HG02884 (cell line): ENCODE measurements at regions not wholly inside any gene's neighbourhood (a gene's known extent, or its start where the extent isn't known, plus 50 kb on each side); places are given as distances from the start of the nearest gene placed in this dataset.
A peak's percentile ranks its signal among the peaks of the same experiment; 100 is the strongest.
"Not testable (repeated sequence)": the region's sequence is repeated elsewhere in the genome, so short reads cannot be mapped to it uniquely, and the experiment has no call there.

ENCODE experiments used
- ATAC-seq: cut with Tn5 transposase; IDR thresholded peaks from one replicate; pipeline ENCODE4 v1.9.1; 2021; ENCODE audit warnings: mild to moderate bottlenecking, moderate library complexity; ENCODE audit not compliant: unreplicated experiment

- ATAC-seq: no peak
These were observed 197.8 kb downstream of the MEMO1 start for GRCh38 chr2:31813016-31813415.

DNA sequence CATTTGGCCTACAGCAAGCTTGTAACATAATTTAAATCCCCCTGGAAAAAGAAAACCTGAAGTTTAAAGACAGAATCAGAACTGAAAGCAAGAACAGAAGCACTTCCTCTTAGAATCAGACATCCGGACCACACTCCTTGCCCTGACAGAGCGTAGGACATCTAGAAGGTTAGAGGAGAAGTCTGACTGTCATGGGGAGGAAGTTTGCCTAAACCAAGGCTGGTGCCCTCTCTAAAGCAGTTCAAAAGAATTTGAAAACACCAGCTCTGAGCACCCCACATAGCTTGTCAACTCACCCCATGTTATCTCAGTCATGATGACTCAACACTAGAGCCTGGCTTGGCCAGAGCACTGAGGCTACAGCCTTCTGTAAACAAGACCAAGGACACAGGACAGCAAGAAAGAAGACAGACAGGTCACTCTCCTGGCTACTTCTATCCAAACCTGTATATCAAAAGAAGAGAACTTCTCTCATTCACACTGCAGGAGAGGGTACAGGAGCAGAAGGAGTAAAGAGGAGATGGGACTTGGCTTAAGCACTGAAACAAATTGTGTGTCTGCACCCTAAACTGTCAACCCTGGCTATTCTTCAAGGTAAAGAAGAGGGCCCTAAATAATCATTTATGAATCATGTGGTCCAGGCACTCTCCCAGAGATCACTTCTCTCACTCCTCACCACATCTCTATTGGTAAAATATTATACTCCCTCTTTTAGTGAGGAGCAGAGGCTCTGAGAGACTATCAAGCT is 198.6 kb downstream of the MEMO1 start:
- peak; percentile 98 for ATAC-seq

- no peak for ATAC-seq
These were observed 199.3 kb downstream of the MEMO1 start for GRCh38 chr2:31811482-31811881.

- ATAC-seq: no peak
These were observed 200.4 kb downstream of the MEMO1 start for GRCh38 chr2:31810200-31810917.

DNA sequence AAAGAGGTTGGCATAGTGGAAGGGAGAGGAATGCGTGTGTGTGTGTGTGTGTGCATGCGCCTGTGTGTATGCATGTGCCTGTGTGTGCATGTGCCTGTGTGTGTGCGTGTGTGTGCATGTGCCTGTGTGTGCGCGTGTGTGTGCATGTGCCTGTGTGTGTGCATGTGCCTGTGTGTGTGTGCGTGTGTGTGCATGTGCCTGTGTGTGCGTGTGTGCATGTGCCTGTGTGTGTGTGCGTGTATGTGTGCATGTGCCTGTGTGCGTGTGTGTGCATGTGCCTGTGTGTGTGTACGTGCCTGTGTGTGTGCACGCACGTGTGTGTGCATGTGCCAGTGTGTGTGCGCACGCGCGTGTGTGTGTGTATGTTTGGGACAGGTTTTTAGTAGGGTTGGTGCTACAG is 205.1 kb downstream of the MEMO1 start:
- no peak for ATAC-seq

DNA sequence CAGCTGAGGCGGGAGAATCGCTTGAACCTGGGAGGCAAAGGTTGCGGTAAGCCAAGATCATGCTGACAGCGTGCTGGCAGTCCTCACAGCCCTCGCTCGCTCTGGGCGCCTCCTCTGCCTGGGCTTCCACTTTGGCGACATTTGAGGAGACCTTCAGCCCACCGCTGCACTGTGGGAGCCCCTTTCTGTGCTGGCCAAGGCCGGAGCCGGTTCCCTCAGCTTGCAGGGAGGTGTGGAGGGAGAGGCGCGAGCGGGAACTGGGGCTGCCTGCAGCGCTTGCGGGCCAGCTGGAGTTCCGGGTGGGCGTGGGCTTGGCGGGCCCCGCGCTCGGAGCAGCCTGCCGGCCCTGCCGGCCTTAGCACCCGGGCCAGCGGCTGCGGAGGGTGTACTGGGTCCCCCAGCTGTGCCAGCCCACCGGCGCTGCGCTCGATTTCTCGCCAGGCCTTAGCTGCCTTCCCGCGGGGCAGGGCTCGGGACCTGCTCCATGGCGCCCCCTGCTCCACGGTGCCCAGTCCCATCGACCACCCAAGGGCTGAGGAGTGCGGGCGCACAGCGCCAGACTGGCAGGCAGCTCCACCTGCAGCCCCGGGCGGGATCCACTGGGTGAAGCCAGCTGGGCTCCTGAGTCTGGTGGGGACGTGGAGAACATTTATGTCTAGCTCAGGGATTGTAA is 207.2 kb downstream of the MEMO1 start:
- ATAC-seq: not testable (repeated sequence)

- ATAC-seq: no peak
These were observed 208.1 kb downstream of the MEMO1 start for GRCh38 chr2:31802711-31803110.

DNA sequence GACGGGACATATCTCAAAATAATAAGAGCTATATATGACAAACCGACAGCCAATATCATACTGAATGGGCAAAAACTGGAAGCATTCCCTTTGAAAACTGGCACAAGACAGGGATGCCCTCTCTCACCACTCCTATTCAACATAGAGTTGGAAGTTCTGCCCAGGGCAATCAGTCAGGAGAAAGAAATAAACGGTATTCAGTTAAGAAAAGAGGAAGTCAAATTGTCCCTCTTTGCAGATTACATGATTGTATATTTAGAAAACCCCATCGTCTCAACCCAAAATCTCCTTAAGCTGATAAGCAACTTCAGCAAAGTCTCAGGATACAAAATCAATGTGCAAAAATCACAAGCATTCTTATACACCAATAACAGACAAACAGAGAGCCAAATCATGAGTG is 211.5 kb downstream of the MEMO1 start:
- ATAC-seq: not testable (repeated sequence)

- ATAC-seq: no peak
These were observed 207.5 kb upstream of the SRD5A2 start for GRCh38 chr2:31788273-31788672.

GRCh38 chr2:31785876-31786275 is 205.1 kb upstream of the SRD5A2 start:
- ATAC-seq: no peak

DNA sequence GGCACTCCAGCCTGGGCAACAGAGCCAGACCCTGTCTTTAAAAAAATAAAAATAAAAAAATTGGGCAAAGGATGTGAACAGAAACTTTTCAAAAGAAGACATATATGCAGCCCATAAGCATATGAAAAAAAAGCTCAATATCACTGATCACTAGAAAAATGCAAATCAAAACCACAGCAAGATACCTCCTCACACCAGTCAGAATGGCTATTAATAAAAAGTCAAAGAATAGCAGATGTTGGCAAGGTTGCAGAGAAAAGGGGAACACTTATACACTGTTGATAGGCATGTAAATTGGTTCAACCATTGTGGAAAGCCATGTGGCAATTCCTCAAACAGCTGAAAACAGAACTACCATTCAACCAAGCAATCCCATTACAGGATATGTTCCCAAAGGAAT is 204.1 kb upstream of the SRD5A2 start:
- no peak for ATAC-seq

GRCh38 chr2:31783446-31784091 is 202.8 kb upstream of the SRD5A2 start:
- ATAC-seq: not testable (repeated sequence)

DNA sequence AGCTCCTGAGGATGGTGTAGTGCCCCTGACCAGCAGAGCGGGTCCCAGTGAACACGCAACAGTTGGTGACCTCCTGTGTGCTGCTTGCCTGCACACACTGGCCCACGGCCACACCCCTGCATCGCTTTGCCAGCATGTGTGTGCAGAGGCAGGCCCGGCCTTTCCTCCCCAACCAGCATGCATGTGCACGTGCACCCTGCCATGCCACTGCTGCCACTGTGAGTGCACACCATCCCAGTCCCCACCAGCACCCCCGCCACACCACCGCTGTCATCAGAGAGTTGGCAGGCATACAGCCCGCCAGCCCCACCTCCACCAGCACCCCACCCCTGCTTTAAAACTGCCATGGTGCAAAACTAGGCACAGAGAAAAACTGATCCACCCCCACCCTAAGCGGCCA is 197.4 kb upstream of the SRD5A2 start:
- no peak for ATAC-seq

DNA sequence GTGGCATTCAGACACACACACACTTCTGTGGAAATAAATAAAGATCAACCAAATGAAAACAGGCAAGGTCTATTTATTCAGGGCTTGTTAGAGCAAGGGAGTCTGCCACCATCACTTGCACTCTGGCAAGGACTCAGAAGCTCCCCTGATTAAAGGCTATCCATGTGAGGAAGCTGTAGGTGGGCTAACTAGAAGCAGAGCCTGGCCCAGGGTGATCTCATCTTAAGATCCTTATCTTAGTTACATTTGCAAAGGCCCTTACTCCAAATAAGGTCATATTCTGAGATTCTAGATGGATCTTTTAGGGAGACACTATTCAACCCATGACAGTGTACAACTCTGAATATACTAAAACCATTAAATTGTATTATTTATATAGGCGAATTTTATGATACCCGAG is 190.0 kb upstream of the SRD5A2 start:
- no peak for ATAC-seq

- no peak for ATAC-seq
These were observed 184.6 kb upstream of the SRD5A2 start for GRCh38 chr2:31765078-31765945.

DNA sequence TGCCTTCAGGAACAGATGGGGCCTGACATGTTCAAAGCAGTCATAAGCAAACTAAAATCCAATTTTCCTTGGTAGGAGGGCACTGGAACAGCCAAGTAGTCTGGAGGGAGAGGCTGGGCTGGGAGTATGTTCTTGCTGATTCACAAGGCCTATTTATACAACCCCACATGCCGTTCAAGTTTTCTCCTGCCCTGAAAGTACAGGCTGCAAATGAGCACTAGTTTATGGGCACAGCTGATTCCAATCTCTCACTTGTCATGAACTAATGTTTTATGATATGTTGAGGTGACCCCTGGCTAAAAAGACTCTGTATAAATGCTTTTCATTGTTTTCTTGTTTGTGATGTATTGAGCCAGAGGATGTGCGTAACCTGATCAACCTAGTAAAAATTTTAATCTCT is 183.4 kb upstream of the SRD5A2 start:
- no peak for ATAC-seq

DNA sequence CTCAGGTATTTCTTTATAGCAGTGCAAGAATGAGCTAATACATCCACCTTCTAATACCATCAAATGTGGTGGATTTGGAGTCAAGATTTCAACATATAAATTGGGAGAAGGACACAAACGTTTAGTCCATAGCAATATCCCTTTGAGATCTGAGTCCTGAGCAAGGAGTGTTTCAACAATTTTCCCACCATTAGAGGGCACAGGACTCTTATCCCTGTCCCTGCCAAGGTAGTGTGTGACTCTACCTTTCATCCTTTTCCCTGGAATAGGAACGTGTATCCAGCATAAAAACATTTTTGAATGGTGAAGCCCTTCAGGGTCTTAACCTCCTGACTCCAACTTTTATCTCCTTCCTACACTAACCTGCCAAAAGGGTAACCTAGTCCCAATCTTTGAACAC is 181.3 kb upstream of the SRD5A2 start:
- ATAC-seq: no peak

GRCh38 chr2:31757351-31757750 is 176.6 kb upstream of the SRD5A2 start:
- ATAC-seq: not testable (repeated sequence)

DNA sequence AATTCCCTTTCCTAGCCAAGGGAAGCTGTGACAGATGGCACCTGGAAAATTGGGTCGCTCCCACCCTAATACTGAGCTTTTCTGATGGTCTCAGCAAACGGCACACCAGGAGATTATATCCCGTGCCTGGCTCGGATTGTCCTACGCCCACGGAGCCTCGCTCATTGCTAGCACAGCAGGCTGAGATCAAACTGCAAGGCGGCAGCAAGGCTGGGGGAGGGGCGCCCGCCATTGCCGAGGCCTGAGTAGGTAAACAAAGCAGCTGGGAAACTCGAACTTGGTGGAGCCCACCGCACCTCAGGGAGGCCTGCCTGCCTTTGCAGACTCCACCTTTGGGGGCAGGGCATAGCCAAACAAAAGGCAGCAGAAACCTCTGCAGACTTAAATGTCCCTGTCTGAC is 168.0 kb upstream of the SRD5A2 start:
- not testable (repeated sequence) for ATAC-seq

- ATAC-seq: no peak
These were observed 167.3 kb upstream of the SRD5A2 start for GRCh38 chr2:31748041-31748440.
